Muscle layer of duodenum (tissue), 2 donors: ENCODE measurements at regions not wholly inside any gene's neighbourhood (a gene's known extent, or its start where the extent isn't known, plus 50 kb on each side); places are given as distances from the start of the nearest gene placed in this dataset.

Experiments used
- H3K27ac ChIP-seq: one replicate; pipeline ENCODE4 v1.7.0; 2013; ENCODE audit warnings: mild to moderate bottlenecking, low read length
- H3K27me3 ChIP-seq: one replicate; pipeline ENCODE4 v1.7.0; 2013; ENCODE audit warnings: low read depth, mild to moderate bottlenecking, control low read depth, low read length
- H3K36me3 ChIP-seq, 2 donors: one replicate each; pipeline ENCODE4 v1.7.0; 2013; ENCODE audit warnings: low read length in 2 of 2, control low read depth in 1 of 2, mild to moderate bottlenecking in 1 of 2; ENCODE audit not compliant: insufficient read depth in 2 of 2, control insufficient read depth in 1 of 2
- H3K4me1 ChIP-seq, 2 donors: one replicate each; pipeline ENCODE4 v1.7.0; 2013; ENCODE audit warnings: low read length in 2 of 2, mild to moderate bottlenecking in 2 of 2, control low read depth in 1 of 2, moderate library complexity in 1 of 2; ENCODE audit not compliant: insufficient read depth in 2 of 2, control insufficient read depth in 1 of 2
- H3K4me3 ChIP-seq, 2 donors: one replicate each; pipeline ENCODE4 v1.7.0; 2013; ENCODE audit warnings: low read length in 2 of 2, low read depth in 1 of 2, mild to moderate bottlenecking in 1 of 2
- H3K9me3 ChIP-seq, 2 donors: one replicate each; pipeline ENCODE4 v1.7.0; 2013; ENCODE audit warnings: low read length in 2 of 2, control low read depth in 1 of 2, mild to moderate bottlenecking in 1 of 2; ENCODE audit not compliant: control insufficient read depth in 1 of 2
- donor health status: healthy.

- Histone ChIP-seq H3K4me1 (no peaks in the 10 kb centered on the region), H3K27me3 (no peaks in the 10 kb centered on the region), H3K4me3 (no peak overlapping the region), H3K36me3 (no peaks in the 10 kb centered on the region), H3K27ac (no peak overlapping the region), H3K9me3 (no peaks in the 10 kb centered on the region)
Measured at GRCh38 chr3:117476572-117476971, 767.0 kb downstream of the TUSC7 start.

GRCh38 chr3:117477214-117477755 is 767.7 kb downstream of the TUSC7 start:
- Histone ChIP-seq H3K4me3 (no peak overlapping the region), H3K27ac (no peak overlapping the region), H3K4me1 (no peaks in the 10 kb centered on the region), H3K27me3 (no peaks in the 10 kb centered on the region), H3K9me3 (no peaks in the 10 kb centered on the region), H3K36me3 (no peaks in the 10 kb centered on the region)

- Histone ChIP-seq H3K27ac (no peak overlapping the region), H3K27me3 (no peaks in the 10 kb centered on the region), H3K4me3 (no peak overlapping the region), H3K4me1 (no peaks in the 10 kb centered on the region), H3K36me3 (no peaks in the 10 kb centered on the region), H3K9me3 (no peaks in the 10 kb centered on the region)
Measured at GRCh38 chr3:117479095-117479494, 769.5 kb downstream of the TUSC7 start.

GRCh38 chr3:117480525-117480924 is 770.9 kb downstream of the TUSC7 start:
- Histone ChIP-seq H3K4me1 (no peaks in the 10 kb centered on the region), H3K9me3 (no peaks in the 10 kb centered on the region), H3K27ac (no peak overlapping the region)

GRCh38 chr3:117480972-117481371 is 771.4 kb downstream of the TUSC7 start:
- H3K4me1 ChIP-seq, result no peaks in the 10 kb centered on the region
- no peak overlapping the region for H3K27ac ChIP-seq

More at GRCh38 chr3:117480525-117480924, 770.9 kb downstream of the TUSC7 start:
- H3K4me3 ChIP-seq, result no peak overlapping the region
- H3K36me3 ChIP-seq, result no peaks in the 10 kb centered on the region
- H3K27me3 ChIP-seq, result no peaks in the 10 kb centered on the region

GRCh38 chr3:117483839-117484238 is 774.3 kb downstream of the TUSC7 start:
- no peaks in the 10 kb centered on the region for H3K4me1 ChIP-seq
- no peaks in the 10 kb centered on the region for H3K36me3 ChIP-seq
- H3K9me3 ChIP-seq, result no peaks in the 10 kb centered on the region
- H3K27ac ChIP-seq, result no peak overlapping the region
- no peak overlapping the region for H3K4me3 ChIP-seq
- no peaks in the 10 kb centered on the region for H3K27me3 ChIP-seq

More at GRCh38 chr3:117480972-117481371, 771.4 kb downstream of the TUSC7 start:
- Histone ChIP-seq H3K36me3 (no peaks in the 10 kb centered on the region), H3K27me3 (no peaks in the 10 kb centered on the region), H3K9me3 (no peaks in the 10 kb centered on the region), H3K4me3 (no peak overlapping the region)

- Histone ChIP-seq H3K4me1 (no peaks in the 10 kb centered on the region), H3K4me3 (no peak overlapping the region), H3K27ac (no peak overlapping the region), H3K27me3 (no peaks in the 10 kb centered on the region), H3K9me3 (no peaks in the 10 kb centered on the region), H3K36me3 (no peaks in the 10 kb centered on the region)
Measured at GRCh38 chr3:117485841-117486240, 776.3 kb downstream of the TUSC7 start.

- Histone ChIP-seq H3K27ac (no peak overlapping the region), H3K27me3 (no peaks in the 10 kb centered on the region), H3K36me3 (no peaks in the 10 kb centered on the region), H3K4me1 (no peaks in the 10 kb centered on the region), H3K4me3 (no peak overlapping the region), H3K9me3 (no peaks in the 10 kb centered on the region)
Measured at GRCh38 chr3:117486719-117487716, 777.4 kb downstream of the TUSC7 start.

GRCh38 chr3:117488983-117489382 is 779.4 kb downstream of the TUSC7 start:
- no peaks in the 10 kb centered on the region for H3K9me3 ChIP-seq
- no peaks in the 10 kb centered on the region for H3K27me3 ChIP-seq
- H3K4me3 ChIP-seq, result no peak overlapping the region
- no peak overlapping the region for H3K27ac ChIP-seq
- H3K4me1 ChIP-seq, result no peaks in the 10 kb centered on the region
- no peaks in the 10 kb centered on the region for H3K36me3 ChIP-seq

- no peak overlapping the region for H3K27ac ChIP-seq
- H3K27me3 ChIP-seq, result no peaks in the 10 kb centered on the region
- no peaks in the 10 kb centered on the region for H3K4me1 ChIP-seq
- no peak overlapping the region for H3K4me3 ChIP-seq
- no peaks in the 10 kb centered on the region for H3K9me3 ChIP-seq
- H3K36me3 ChIP-seq, result no peaks in the 10 kb centered on the region
Measured at GRCh38 chr3:117489663-117490079, 780.1 kb downstream of the TUSC7 start.

GRCh38 chr3:117490716-117491115 is 781.1 kb downstream of the TUSC7 start:
- no peak overlapping the region for H3K27ac ChIP-seq
- no peaks in the 10 kb centered on the region for H3K27me3 ChIP-seq
- no peaks in the 10 kb centered on the region for H3K9me3 ChIP-seq

More at GRCh38 chr3:117490716-117491115, 781.1 kb downstream of the TUSC7 start:
- Histone ChIP-seq H3K4me3 (no peak overlapping the region), H3K4me1 (no peaks in the 10 kb centered on the region), H3K36me3 (no peaks in the 10 kb centered on the region)
